Esophagus muscularis mucosa (tissue), 4 donors: ENCODE measurements at regions not wholly inside any gene's neighbourhood (a gene's known extent, or its start where the extent isn't known, plus 50 kb on each side); places are given as distances from the start of the nearest gene placed in this dataset.

ENCODE experiments used
- EP300 ChIP-seq: sonication (generic); formaldehyde crosslinking; IDR thresholded peaks from one replicate; pipeline ENCODE4 v1.6.1; 2017; ENCODE audit warnings: antibody characterized with exemption
- POLR2A ChIP-seq: fragments of 450-650 bp; IDR thresholded peaks from one replicate; pipeline ENCODE4 v1.6.1; 2017; ENCODE audit warnings: antibody characterized with exemption, moderate library complexity, mild to moderate bottlenecking, low read depth
- POLR2AphosphoS5 ChIP-seq, 2 donors: sonication (generic); formaldehyde crosslinking; IDR thresholded peaks; one replicate each; pipeline ENCODE4 v1.6.1; 2017; ENCODE audit warnings: antibody characterized with exemption in 2 of 2
- TF ChIP-seq, protein P1 (sequence below), 3 experiments: fragments of 200-600 bp in 2 of 3; fragments of 450-650 bp in 1 of 3; sonication (generic) in 2 of 3; IDR thresholded peaks; one replicate each; pipeline ENCODE4 v1.5.1; 2017 to 2019; ENCODE audit warnings: antibody characterized with exemption in 3 of 3, mild to moderate bottlenecking in 2 of 3, moderate library complexity in 1 of 3

- TF ChIP-seq POLR2AphosphoS5 (IDR thresholded peaks at IDR 0.05) = no peak
- TF ChIP-seq, protein P1, sequence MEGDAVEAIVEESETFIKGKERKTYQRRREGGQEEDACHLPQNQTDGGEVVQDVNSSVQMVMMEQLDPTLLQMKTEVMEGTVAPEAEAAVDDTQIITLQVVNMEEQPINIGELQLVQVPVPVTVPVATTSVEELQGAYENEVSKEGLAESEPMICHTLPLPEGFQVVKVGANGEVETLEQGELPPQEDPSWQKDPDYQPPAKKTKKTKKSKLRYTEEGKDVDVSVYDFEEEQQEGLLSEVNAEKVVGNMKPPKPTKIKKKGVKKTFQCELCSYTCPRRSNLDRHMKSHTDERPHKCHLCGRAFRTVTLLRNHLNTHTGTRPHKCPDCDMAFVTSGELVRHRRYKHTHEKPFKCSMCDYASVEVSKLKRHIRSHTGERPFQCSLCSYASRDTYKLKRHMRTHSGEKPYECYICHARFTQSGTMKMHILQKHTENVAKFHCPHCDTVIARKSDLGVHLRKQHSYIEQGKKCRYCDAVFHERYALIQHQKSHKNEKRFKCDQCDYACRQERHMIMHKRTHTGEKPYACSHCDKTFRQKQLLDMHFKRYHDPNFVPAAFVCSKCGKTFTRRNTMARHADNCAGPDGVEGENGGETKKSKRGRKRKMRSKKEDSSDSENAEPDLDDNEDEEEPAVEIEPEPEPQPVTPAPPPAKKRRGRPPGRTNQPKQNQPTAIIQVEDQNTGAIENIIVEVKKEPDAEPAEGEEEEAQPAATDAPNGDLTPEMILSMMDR (IDR thresholded peaks at IDR 0.05) = no peak
- TF ChIP-seq EP300 = no peak
- TF ChIP-seq POLR2A = no peak
These were observed 351.2 kb downstream of the HHIPL2 start for GRCh38 chr1:222196736-222197135.
